22Rv1 (cell line): ENCODE measurements at regions not wholly inside any gene's neighbourhood (a gene's known extent, or its start where the extent isn't known, plus 50 kb on each side); places are given as distances from the start of the nearest gene placed in this dataset.

Experiments
- ZFX ChIP-seq: fragments of 450-650 bp; IDR thresholded peaks from 2 replicates; pipeline ENCODE4 v1.6.1; 2017; ENCODE audit warnings: antibody characterized with exemption, borderline replicate concordance
- TF ChIP-seq, protein P1 (sequence below): fragments of 450-650 bp; IDR thresholded peaks from 2 replicates; pipeline ENCODE4 v1.5.1; 2017; ENCODE audit warnings: mild to moderate bottlenecking

DNA sequence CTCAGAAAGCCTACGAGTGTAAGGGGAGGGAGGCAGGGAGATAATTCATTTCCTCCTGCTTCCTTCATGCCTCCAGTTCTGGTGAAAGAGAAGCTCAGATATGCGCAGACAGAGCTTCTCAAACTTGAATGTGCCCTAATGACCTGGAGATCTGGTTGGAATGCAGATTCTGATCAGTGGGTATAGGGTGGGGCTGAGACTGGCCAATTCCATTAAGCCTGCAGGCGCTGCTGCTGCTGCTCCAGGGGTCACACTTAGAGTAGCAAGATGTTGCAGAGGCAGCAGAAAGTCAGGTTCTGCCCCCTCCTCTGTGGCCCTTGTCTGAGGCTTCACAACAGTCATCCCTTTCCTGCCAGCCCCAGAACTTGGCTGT, 161.0 kb downstream of the DHX35 start:
- no peak for TF ChIP-seq ZFX
- TF ChIP-seq, protein P1, sequence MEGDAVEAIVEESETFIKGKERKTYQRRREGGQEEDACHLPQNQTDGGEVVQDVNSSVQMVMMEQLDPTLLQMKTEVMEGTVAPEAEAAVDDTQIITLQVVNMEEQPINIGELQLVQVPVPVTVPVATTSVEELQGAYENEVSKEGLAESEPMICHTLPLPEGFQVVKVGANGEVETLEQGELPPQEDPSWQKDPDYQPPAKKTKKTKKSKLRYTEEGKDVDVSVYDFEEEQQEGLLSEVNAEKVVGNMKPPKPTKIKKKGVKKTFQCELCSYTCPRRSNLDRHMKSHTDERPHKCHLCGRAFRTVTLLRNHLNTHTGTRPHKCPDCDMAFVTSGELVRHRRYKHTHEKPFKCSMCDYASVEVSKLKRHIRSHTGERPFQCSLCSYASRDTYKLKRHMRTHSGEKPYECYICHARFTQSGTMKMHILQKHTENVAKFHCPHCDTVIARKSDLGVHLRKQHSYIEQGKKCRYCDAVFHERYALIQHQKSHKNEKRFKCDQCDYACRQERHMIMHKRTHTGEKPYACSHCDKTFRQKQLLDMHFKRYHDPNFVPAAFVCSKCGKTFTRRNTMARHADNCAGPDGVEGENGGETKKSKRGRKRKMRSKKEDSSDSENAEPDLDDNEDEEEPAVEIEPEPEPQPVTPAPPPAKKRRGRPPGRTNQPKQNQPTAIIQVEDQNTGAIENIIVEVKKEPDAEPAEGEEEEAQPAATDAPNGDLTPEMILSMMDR: no peak
